Skin epidermis (tissue), 12 donors: ENCODE measurements at regions not wholly inside any gene's neighbourhood (a gene's known extent, or its start where the extent isn't known, plus 50 kb on each side); places are given as distances from the start of the nearest gene placed in this dataset.

Experiments used
- H3K27ac ChIP-seq, 21 experiments: fragments of 200-600 bp; sonication (generic) in 11 of 21; one replicate each; pipeline ENCODE4 v1.5.0; 2020; ENCODE audit warnings: mild to moderate bottlenecking in 3 of 21, inconsistent platforms in 2 of 21, moderate library complexity in 2 of 21
- H3K4me3 ChIP-seq, 7 experiments: fragments of 200-600 bp; sonication (generic) in 2 of 7; one replicate each; pipeline ENCODE4 v1.5.0; 2020; ENCODE audit warnings: inconsistent platforms in 2 of 7, mild to moderate bottlenecking in 2 of 7, moderate library complexity in 1 of 7

- Histone ChIP-seq H3K4me3 (no peak overlapping the region), H3K27ac (no peak overlapping the region)
These were observed 903.9 kb upstream of the MAP3K7 start for GRCh38 chr6:91490671-91491301.

DNA sequence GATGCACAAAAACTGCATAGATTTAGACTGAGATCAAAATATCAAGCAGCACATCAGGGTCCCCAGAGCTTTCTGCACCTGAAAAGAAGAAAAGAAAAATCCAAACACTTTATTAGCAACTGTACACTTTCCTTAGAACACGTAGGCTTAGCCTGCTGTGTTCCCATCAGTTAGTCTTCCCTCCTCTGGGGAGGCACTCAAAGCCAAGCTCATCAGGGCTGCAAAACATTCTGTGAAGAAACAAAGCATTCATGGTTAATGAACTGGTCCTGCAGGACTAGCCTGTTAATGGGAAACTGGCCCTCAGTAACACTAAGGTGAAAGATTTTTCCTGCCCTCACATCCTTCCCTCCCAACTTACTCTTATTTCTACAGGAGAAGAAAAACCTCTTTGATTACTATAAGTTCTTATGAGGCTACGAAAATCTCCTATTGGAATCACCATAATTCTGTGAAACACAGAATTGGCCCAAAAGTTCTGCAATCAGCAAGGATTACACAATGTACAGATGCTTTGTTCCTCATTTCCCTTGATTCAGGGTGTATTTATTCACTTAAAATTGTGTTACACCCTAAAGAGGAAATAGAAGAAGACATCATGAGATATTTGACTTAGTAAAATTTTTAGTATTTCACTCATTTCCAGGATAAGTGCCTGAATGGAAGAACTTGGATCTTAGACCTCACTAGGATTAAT, 901.0 kb upstream of the MAP3K7 start:
- Histone ChIP-seq H3K4me3 (no peak overlapping the region), H3K27ac (no peak overlapping the region)

GRCh38 chr6:91486200-91486599, 899.3 kb upstream of the MAP3K7 start:
- Histone ChIP-seq H3K4me3 (no peak overlapping the region), H3K27ac (no peak overlapping the region)

- Histone ChIP-seq H3K27ac (no peak overlapping the region), H3K4me3 (no peak overlapping the region)
These were observed 898.2 kb upstream of the MAP3K7 start for GRCh38 chr6:91485047-91485446.

DNA sequence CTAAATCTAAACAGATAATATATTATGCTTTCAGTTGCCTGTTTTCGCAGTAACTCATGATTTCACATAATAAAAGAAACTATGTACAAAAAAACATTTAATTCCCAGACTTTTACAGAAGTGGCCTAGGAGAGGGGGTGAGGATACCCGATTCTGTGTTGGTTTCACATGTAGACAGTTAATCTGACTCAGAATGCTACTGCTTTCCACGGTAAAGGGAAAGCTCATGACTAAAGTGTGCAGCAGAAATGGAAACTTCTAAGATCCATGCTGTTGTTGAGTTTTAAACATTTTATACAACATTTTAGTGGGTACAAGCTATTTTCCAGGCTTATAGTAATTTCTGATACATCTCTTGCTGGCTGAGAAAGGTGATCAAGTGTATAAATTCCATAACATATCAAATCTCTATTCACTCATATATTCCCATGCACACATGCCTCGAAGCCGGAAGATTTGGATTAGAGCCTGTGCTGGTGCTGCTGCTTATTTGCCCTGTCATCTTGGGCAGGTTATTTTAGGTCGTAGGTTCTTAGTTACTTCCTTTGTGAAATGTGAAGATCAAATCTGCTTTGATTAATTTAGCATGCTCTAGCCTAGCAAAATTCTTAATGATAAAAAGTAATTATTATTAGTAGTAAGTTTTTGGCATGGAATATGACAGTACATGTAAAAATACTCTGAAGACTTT, 896.7 kb upstream of the MAP3K7 start:
- H3K4me3 ChIP-seq = no peak overlapping the region
- H3K27ac ChIP-seq = no peak overlapping the region

- Histone ChIP-seq H3K27ac (no peak overlapping the region), H3K4me3 (no peak overlapping the region)
These were observed 895.6 kb upstream of the MAP3K7 start for GRCh38 chr6:91482498-91482897.

DNA sequence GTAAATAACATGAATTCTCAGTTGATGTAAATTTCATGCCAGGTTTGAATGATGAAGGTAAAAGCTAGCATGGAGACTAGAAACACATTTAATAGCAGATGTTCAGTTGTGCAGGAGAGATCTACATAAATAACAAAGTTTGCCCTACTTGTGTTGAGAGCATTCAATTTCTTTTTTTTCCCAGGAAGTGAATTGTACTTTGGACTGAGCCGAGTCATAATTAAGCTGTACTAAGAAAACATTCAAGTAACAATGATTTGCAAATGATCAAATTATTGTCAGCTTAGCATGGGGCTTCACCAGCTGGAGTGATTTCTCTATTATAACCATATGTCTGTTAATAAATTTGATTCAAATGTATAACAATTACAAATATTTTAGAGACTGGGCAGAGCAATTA, 893.5 kb upstream of the MAP3K7 start:
- no peak overlapping the region for H3K27ac ChIP-seq

GRCh38 chr6:91477688-91478087, 890.8 kb upstream of the MAP3K7 start:
- H3K4me3 ChIP-seq = no peak overlapping the region

More for the DNA sequence above, 893.5 kb upstream of the MAP3K7 start:
- no peak overlapping the region for H3K4me3 ChIP-seq

DNA sequence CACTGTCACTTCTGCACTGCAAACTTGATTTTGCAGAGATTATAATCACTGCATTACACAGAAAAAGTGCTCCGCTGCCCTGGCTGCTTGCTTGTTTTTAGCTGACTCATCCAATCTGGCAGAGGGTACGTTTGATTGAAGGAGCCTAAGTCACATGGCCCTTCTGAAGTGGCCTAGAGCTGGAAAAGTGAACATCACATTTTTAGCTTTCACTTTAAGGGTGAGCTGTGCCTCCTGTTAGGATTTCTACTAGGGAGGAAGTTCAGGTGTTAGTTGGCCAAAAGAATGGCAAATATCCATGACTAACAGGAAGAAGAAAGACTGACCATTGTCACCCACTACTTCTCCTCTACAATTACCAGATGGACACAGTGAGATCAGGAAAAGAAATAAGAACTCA, 889.1 kb upstream of the MAP3K7 start:
- Histone ChIP-seq H3K27ac (no peak overlapping the region), H3K4me3 (no peak overlapping the region)

More at GRCh38 chr6:91477688-91478087, 890.8 kb upstream of the MAP3K7 start:
- H3K27ac ChIP-seq = no peak overlapping the region

DNA sequence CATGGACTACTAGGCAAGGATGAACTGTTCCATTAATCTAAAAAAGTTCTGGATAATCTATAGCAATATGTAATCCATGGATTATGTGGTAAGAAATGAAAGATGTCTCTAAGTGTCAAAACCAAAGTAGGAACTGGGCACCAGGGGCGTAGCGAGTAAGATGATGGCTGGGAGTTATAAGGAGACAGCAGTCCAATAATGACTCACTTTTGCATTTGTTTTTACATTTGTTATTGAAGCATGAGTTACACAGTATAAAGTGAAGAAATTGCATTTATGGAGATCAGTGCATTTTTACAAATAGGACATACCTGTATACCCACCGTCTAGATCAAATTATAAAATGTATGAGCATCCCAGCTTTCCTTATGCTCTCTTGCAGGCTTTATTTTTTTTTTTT, 878.5 kb upstream of the MAP3K7 start:
- Histone ChIP-seq H3K27ac (no peak overlapping the region), H3K4me3 (no peak overlapping the region)

DNA sequence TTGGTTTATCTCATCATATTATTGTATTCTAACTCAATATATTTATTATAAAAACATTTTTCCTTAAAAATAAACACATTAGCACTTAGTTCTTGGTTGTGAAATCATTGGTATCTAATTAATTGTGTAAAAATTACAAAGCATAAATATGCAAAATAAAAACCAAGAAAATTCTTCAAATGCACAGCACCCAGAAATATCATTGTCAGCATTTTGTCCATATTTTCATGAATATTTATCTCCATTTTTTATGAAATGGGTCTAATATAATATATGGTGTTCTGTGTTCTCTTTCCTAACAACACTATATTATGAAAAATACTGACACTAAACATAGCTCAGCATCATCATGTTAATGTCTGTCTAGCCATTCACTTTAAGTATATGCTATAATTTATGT, 877.8 kb upstream of the MAP3K7 start:
- Histone ChIP-seq H3K27ac (no peak overlapping the region), H3K4me3 (no peak overlapping the region)

DNA sequence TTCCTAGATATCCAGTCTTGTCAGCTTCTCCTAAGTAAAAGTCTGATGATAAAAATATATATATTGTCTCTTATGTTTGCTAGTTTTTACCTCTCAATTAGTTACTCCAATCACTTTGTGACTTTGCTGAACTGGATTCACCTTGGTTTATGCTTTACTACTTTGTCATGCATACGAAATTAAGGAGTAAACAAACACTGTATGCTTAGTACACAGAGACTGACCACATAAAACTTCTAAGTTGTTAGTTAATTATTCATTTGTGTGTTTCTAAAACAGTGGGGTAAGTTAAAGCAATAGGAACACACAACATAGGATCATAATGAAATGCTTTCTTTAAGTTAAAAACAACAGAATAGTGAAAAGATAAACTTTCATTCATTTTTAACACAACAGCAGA, 877.3 kb upstream of the MAP3K7 start:
- no peak overlapping the region for H3K4me3 ChIP-seq
- no peak overlapping the region for H3K27ac ChIP-seq

DNA sequence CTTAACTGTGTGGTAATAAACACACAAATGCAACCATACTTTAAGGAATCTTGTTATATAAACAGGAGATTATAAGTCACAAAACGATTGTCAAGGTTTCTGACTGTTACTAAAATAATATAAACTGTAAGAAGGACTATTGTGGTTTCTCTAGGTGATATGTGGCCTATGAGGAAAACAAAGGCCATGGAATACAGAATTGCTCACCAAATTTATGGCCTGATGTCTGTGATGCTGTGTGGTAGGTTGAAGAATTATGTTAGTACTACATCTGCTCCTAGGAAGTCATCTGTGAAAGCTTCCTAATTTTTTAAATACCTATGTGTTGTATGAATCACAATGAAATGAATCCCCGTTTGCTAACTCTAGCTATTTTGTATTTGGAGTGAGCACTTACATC, 875.4 kb upstream of the MAP3K7 start:
- Histone ChIP-seq H3K4me3 (no peak overlapping the region), H3K27ac (no peak overlapping the region)

DNA sequence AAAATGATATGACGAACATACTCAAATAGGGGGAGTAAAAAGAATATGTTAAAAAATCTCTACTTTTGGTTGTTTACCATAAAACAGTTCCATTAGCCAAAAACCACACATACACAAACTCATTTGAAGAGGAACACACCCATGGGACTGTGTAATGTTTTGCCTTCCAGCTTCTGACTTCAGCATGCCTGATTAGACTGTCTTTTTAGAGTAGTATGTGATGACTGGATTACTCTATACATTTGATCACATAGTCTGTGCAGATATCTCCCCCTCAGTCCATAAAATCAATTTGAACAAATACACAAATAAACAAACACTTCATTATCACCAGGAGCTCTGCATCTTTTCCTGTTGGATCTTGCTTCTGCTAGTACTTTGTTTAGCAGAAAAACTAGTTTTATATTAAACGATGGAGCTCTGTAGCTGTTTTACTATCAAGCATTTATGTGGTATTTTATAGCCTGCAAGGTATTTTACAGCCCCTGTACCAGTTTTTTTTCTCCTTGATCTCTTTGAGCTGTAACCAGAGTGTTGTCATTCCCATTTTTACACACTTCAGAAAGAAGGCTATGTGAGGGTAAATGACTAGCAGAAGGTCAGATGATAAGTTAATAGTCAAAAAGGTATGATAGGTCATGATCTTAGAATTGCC, 866.5 kb upstream of the MAP3K7 start:
- no peak overlapping the region for H3K27ac ChIP-seq

DNA sequence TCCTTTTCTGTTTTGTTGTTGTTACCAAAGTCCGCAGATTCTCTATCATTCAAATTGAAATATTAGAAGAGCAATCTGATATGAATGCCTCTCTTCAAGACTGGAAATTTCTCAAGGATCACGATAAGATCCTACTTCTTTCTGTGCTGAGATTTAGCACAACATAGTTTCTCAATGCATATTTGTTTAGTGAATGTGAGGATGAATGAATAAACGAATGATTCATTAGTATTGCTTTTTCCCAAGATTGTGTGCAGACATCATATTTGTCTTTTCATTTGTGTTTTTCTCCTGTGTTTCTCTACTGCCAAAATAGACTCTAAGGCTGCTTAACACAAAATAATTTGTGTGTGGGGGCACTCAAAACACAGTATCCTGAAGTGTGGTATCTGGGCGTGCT, 862.7 kb upstream of the MAP3K7 start:
- H3K27ac ChIP-seq = no peak overlapping the region
- no peak overlapping the region for H3K4me3 ChIP-seq

More for the DNA sequence above, 866.5 kb upstream of the MAP3K7 start:
- H3K4me3 ChIP-seq = no peak overlapping the region

DNA sequence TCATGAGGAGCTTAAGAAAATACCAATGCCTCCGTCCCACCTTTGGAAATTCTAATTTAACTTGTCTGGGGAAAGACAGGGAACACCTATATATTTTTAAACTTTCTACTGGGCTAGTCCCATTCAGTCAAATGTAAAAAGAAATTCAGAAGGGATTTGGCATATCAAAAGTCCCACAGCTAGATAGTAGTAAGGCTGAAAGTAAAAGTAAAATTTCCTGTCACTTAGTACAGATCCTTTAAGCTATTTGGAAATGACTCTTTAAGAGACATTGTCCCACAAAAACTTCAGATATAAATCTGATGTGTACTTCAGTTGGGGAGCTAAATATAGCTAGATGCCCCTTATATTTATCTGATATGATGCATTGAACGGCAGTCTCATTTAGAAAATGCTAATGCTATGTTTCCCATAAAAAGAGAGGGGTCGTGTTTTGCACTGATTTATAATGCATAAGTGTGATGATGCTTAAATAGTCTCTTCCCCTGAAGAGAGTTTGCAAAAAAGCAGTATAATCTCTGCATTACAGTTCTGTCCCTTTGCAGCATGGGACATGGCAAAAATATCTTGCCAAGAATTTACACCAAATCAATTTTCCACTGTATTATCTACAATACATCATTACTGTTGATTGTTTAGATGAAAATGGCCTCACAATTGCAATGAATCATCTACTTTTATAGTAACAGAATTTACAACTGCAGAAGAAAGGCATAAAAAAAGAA, 860.8 kb upstream of the MAP3K7 start:
- Histone ChIP-seq H3K4me3 (no peak overlapping the region), H3K27ac (no peak overlapping the region)

DNA sequence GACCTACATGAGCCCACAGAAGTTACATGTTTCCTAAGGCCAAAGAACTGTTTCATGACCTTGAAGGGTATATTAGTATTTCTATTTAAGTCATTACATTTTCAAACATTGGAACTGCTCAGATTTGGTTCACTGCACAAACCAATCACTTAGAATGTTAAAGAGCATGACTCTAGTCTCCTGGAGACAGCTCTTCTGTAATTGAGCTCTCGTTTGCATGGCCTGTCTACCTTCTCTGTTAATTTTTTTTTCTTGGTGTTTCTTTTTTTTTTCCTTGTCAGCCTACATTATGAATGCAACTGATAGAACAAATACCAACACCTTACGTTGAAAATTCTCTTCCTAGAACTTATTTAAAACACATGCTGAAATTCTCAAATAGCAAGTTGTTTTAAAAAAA, 860.2 kb upstream of the MAP3K7 start:
- H3K27ac ChIP-seq = no peak overlapping the region
- no peak overlapping the region for H3K4me3 ChIP-seq

- H3K27ac ChIP-seq = no peak overlapping the region
- H3K4me3 ChIP-seq = no peak overlapping the region
These were observed 856.5 kb upstream of the MAP3K7 start for GRCh38 chr6:91443405-91443804.

DNA sequence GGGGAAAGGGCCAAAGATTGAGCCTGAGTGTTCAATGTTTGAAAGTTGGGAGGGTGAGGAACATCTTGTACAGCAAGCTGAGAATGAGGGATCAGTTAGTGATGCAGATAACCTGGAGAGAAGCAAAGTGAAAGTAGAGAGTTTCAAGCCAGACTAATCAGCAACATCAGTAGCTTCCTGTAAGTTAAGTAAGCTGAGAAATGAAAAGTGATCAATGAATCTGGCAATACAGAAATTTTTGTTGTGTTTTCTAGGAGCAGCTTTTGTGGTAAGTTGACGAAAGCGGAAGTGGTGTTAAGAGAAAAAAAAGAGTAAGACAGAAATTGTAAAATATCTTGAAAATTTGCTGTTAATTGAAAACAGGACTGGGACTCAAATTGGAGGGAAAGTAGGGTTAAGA, 855.5 kb upstream of the MAP3K7 start:
- H3K27ac ChIP-seq = no peak overlapping the region
- no peak overlapping the region for H3K4me3 ChIP-seq

DNA sequence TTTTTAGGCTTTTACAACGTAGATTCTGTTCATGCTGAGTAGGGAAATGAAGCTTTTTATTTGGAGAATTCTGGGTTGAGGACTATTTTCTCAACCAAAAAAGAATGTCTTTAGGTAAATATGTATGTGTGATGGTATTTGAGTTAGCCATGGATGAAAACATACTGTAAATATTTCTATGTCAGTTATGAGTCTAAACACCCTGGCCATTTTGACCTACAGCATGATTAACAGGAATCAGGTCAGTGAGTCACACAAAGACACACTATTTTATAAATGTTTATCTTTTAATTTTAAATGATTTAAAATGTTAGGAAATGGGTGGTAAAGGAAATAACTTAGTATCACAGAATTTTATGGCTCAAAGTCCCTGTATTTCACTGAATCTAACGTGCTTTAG, 851.7 kb upstream of the MAP3K7 start:
- H3K4me3 ChIP-seq = no peak overlapping the region
- no peak overlapping the region for H3K27ac ChIP-seq
